Astrocyte of the spinal cord (primary cell): ENCODE measurements at regions not wholly inside any gene's neighbourhood (a gene's known extent, or its start where the extent isn't known, plus 50 kb on each side); places are given as distances from the start of the nearest gene placed in this dataset.
A peak's percentile ranks its signal among the peaks of the same experiment; 100 is the strongest.

Source experiments
- DNase-seq: peaks from one replicate; pipeline ENCODE4 v3.0.0; 2011; ENCODE audit warnings: low read depth, low spot score
- H3K4me3 ChIP-seq: 2 replicates; pipeline ENCODE4 v1.5.1; 2011; ENCODE audit warnings: low read depth, mild to moderate bottlenecking, low read length, moderate library complexity
- in situ Hi-C: cut with HindIII; loops from 2 replicates; pipeline ENCODE4 v1.10.0; 2017; ENCODE audit warnings: low sequenced_read_pairs
- TF ChIP-seq, protein P1 (sequence below): IDR thresholded peaks from 2 replicates; pipeline ENCODE4 v1.5.1; 2012; ENCODE audit warnings: low read depth, mild to moderate bottlenecking, low read length, inconsistent platforms

DNA sequence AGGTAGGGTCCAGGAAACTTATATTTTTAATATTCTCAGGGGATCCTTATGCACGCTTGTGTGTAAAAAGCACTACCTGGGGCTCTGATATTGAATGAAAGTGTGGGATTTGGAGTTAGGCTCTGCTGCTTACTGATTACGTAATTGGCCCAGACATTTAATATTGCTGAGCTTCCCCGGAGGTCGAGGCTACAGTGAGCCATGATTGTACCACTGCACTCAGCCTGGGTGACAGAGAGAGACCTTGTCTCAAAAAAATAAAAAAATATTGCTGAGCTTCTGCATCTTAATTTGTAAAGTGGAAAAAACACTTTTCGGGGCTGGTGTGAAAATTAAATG lies 62.2 kb upstream of the KIF26B start:
- DNase-seq, result no peak
- in situ Hi-C loops, result no loop called here
- H3K4me3 ChIP-seq, result no peak overlapping the region
- TF ChIP-seq, protein P1, sequence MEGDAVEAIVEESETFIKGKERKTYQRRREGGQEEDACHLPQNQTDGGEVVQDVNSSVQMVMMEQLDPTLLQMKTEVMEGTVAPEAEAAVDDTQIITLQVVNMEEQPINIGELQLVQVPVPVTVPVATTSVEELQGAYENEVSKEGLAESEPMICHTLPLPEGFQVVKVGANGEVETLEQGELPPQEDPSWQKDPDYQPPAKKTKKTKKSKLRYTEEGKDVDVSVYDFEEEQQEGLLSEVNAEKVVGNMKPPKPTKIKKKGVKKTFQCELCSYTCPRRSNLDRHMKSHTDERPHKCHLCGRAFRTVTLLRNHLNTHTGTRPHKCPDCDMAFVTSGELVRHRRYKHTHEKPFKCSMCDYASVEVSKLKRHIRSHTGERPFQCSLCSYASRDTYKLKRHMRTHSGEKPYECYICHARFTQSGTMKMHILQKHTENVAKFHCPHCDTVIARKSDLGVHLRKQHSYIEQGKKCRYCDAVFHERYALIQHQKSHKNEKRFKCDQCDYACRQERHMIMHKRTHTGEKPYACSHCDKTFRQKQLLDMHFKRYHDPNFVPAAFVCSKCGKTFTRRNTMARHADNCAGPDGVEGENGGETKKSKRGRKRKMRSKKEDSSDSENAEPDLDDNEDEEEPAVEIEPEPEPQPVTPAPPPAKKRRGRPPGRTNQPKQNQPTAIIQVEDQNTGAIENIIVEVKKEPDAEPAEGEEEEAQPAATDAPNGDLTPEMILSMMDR, result no peak

DNA sequence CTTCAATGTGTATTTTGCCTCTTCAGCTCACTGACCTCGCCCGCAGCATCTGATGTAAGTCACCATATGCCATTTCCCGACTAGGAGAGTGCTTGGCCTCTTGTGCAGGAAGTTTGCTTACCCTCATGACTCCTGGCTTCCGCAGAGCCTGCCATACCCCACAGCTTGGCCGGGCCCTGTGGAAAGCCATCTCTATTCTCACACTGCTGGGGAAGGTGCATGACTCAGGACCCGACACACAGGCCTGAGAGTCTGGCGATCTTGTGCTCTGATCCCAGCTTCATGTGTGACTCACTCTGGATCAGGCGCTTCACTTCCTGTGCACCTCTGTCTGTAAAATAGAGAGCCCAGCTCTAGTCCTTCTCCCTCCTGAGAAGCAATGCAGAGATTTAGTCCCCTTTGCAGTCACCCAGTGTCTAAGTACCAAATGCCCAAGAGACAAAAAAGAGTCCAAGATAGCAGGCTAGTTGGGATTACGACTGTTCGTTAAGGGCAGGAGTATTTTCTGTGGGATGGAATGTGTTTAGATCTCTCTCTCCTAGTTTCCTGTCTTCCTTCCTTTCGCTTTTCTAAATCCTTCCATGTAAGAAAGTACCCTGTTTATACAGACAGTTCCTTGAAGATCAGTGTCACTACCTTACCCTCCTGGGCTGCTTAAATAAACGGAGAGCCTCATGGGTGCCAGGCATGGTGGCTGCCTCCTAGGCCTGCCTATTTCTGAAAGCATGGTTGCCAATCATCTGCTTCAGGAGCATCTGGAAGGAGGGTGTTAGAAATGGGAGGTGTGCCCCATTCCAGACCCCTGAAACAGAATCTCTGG lies 62.8 kb upstream of the KIF26B start:
- peak; percentile 98 for DNase-seq
- no peak overlapping the region for H3K4me3 ChIP-seq
- TF ChIP-seq, protein P1, result no peak
- in situ Hi-C loops, result no loop called here

DNA sequence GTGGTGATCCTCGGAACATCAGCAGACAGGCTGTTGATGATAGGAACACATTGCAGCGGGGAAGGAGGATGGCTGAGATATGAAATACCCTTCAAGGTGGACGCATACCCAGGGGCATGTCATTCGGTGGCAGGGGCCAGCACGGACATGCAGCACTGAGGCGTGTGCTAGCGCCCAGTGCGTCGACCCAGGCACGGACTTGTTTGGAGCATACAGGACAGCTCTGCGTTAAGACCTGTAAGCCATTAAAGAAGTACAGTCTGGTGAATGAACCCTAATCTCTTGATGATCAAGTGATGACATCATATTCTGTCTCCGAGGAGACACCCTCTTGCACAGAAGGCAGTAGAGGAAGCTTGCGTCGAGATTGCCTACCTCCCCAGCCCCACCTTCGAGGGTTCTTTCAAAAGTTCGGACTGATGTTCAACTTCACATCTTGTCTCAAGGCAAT lies 63.6 kb upstream of the KIF26B start:
- in situ Hi-C loops, result no loop called here

DNA sequence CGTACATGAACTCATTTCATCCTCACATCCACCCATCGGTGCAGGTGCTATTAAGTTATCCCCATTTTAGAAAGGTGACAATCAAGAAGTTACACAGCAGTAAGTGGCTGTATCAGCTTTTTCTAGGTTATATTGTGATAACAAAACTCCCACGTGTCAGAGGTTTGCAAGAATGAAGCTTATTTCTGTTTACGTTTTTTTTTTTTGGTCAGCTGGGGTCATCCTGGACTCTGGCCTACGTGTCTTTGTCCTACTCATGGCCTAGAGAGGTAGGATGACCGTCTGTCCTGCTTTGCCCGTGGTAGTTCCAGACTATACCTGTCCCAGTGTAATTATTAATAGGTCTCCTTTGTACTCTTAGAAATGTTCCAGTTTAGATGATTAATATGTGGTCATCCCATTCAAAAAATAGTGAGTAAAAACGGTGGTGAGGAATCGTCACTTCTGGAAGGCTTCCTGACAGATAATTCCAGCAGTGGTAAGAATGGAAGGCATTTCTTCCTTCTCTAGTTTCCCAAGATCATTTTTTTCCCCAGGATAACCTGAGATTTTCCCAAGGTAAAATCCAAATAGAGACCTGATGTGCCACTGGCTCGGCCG lies 64.2 kb upstream of the KIF26B start:
- H3K4me3 ChIP-seq, result no peak overlapping the region
- no peak for DNase-seq
- TF ChIP-seq, protein P1, result no peak
- in situ Hi-C loops, result no loop called here

More for the DNA sequence above, 63.6 kb upstream of the KIF26B start:
- no peak for DNase-seq
- TF ChIP-seq, protein P1, result no peak
- H3K4me3 ChIP-seq, result no peak overlapping the region

DNA sequence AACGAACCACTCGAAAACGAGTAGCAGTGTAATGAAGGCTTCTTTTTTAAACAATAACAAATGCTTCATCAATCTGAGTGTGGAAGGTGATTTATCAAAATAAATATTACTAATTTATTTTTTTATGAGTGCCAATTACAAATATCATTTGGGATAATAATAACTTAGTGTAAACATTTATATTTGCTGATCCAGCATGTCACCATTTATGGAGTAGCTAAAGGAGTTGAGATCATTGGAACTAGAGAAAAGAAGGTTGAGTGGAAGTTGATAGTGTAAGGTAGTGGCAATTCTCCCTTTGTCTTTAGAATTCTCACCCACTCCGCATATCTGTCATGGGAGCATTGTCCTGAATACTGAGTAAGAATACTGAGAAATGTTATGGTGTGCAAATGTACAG lies 67.1 kb upstream of the KIF26B start:
- TF ChIP-seq, protein P1, result no peak
- no peak overlapping the region for H3K4me3 ChIP-seq
- in situ Hi-C loops, result no loop called here

DNA sequence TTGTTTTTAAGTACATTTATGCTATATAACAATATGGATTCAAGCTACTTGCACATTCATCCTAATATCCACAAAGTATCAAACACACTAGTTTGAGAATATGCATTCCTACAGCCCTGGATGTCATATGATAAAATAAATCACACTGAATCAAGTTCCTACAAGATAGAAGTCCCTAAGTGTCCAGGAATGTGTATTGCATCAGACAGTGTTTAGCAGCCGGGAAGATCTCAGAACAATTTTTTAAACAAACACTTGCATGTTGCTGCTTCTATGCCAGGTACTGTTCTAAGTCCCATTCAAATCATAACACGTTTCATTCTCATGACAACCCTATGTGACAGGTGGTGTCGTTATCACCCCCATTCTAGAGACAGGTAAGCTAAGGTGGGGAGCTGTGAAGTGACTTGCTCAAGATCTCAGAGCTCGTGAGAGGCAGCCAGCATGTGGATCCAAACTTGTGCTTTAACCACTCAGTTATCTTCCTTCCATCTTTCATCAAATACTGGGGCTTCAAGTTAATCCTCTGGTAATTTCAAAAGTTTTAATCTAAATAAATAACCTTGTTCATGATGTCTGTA lies 68.3 kb upstream of the KIF26B start:
- in situ Hi-C loops, result no loop called here
- DNase-seq, result peak; percentile 62

More for the DNA sequence above, 67.1 kb upstream of the KIF26B start:
- no peak for DNase-seq

More for the DNA sequence above, 68.3 kb upstream of the KIF26B start:
- H3K4me3 ChIP-seq, result no peak overlapping the region
- TF ChIP-seq, protein P1, result no peak
